ENCODE measurements at regions not wholly inside any gene's neighbourhood (a gene's known extent, or its start where the extent isn't known, plus 50 kb on each side); places are given as distances from the start of the nearest gene placed in this dataset.

GRCh38 chr5:135249658-135250057 lies 149.4 kb downstream of the MACROH2A1 start:
- TF ChIP-seq TAF1 (IDR thresholded peaks at IDR 0.05; ENCODE audit: borderline replicate concordance, insufficient read depth, low read length) (no peak), POLR2AphosphoS5 (IDR thresholded peaks at IDR 0.05; ENCODE audit: low read depth, low read length) (no peak)
